ENCODE measurements at regions not wholly inside any gene's neighbourhood (a gene's known extent, or its start where the extent isn't known, plus 50 kb on each side); places are given as distances from the start of the nearest gene placed in this dataset.

GRCh38 chr9:84442712-84443111, 102.2 kb upstream of the SLC28A3 start:
- no peaks in the 10 kb centered on the region for H3K36me3 ChIP-seq (ENCODE audit: control insufficient read depth, insufficient read depth, low read length)
- DNase-seq (ENCODE audit: low read depth in 4 of 6, low spot score in 6 of 6): no peak
- no peaks in the 10 kb centered on the region for H3K4me1 ChIP-seq (ENCODE audit: control insufficient read depth, insufficient read depth, low read length)
- no peak overlapping the region for H3K4me3 ChIP-seq (ENCODE audit: low read depth, low read length)
- no peaks in the 10 kb centered on the region for H3K27me3 ChIP-seq (ENCODE audit: control insufficient read depth, insufficient read depth, low read length)
- no peak overlapping the region for H3K27ac ChIP-seq (ENCODE audit: low read depth, low read length)
- WGBS (ENCODE audit: insufficient coverage): 85% methylated on average over 5 of the region's 6 CpGs
- H3K9me3 ChIP-seq (ENCODE audit: control insufficient read depth, insufficient read depth, low read length): no peaks in the 10 kb centered on the region

GRCh38 chr9:84445737-84446136, 105.2 kb upstream of the SLC28A3 start:
- H3K36me3 ChIP-seq (ENCODE audit: control insufficient read depth, insufficient read depth, low read length): no peaks in the 10 kb centered on the region
- no peak overlapping the region for H3K27ac ChIP-seq (ENCODE audit: low read depth, low read length)
- H3K9me3 ChIP-seq (ENCODE audit: control insufficient read depth, insufficient read depth, low read length): no peaks in the 10 kb centered on the region
- no peak overlapping the region for H3K4me3 ChIP-seq (ENCODE audit: low read depth, low read length)
- no peaks in the 10 kb centered on the region for H3K4me1 ChIP-seq (ENCODE audit: control insufficient read depth, insufficient read depth, low read length)
- no peaks in the 10 kb centered on the region for H3K27me3 ChIP-seq (ENCODE audit: control insufficient read depth, insufficient read depth, low read length)
- DNase-seq (ENCODE audit: low read depth in 4 of 6, low spot score in 6 of 6): no peak
- 95% methylated on average over 4 of the region's 5 CpGs for WGBS (ENCODE audit: insufficient coverage)

GRCh38 chr9:84447305-84447704, 106.7 kb upstream of the SLC28A3 start:
- Histone ChIP-seq H3K27ac (ENCODE audit: low read depth, low read length) (no peak overlapping the region), H3K27me3 (ENCODE audit: control insufficient read depth, insufficient read depth, low read length) (no peaks in the 10 kb centered on the region), H3K4me1 (ENCODE audit: control insufficient read depth, insufficient read depth, low read length) (no peaks in the 10 kb centered on the region), H3K9me3 (ENCODE audit: control insufficient read depth, insufficient read depth, low read length) (no peaks in the 10 kb centered on the region), H3K4me3 (ENCODE audit: low read depth, low read length) (no peak overlapping the region), H3K36me3 (ENCODE audit: control insufficient read depth, insufficient read depth, low read length) (no peaks in the 10 kb centered on the region)
- DNase-seq (ENCODE audit: low read depth in 4 of 6, low spot score in 6 of 6): no peak
- no CpG with 5 or more reads among the region's 2 CpGs for WGBS (ENCODE audit: insufficient coverage)

GRCh38 chr9:84450029-84450428, 109.5 kb upstream of the SLC28A3 start:
- no peak overlapping the region for H3K27ac ChIP-seq (ENCODE audit: low read depth, low read length)
- WGBS (ENCODE audit: insufficient coverage): 66% methylated on average over 2 of the region's 5 CpGs
- DNase-seq (ENCODE audit: low read depth in 4 of 6, low spot score in 6 of 6): no peak
- no peaks in the 10 kb centered on the region for H3K36me3 ChIP-seq (ENCODE audit: control insufficient read depth, insufficient read depth, low read length)
- no peaks in the 10 kb centered on the region for H3K27me3 ChIP-seq (ENCODE audit: control insufficient read depth, insufficient read depth, low read length)
- H3K9me3 ChIP-seq (ENCODE audit: control insufficient read depth, insufficient read depth, low read length): no peaks in the 10 kb centered on the region
- no peak overlapping the region for H3K4me3 ChIP-seq (ENCODE audit: low read depth, low read length)
- H3K4me1 ChIP-seq (ENCODE audit: control insufficient read depth, insufficient read depth, low read length): no peaks in the 10 kb centered on the region

- H3K27ac ChIP-seq (ENCODE audit: low read depth, low read length): no peak overlapping the region
- DNase-seq (ENCODE audit: low read depth in 4 of 6, low spot score in 6 of 6): no peak
- 80% methylated on average over 1 of the region's 2 CpGs for WGBS (ENCODE audit: insufficient coverage)
- no peaks in the 10 kb centered on the region for H3K27me3 ChIP-seq (ENCODE audit: control insufficient read depth, insufficient read depth, low read length)
- no peak overlapping the region for H3K4me3 ChIP-seq (ENCODE audit: low read depth, low read length)
- no peaks in the 10 kb centered on the region for H3K9me3 ChIP-seq (ENCODE audit: control insufficient read depth, insufficient read depth, low read length)
- H3K36me3 ChIP-seq (ENCODE audit: control insufficient read depth, insufficient read depth, low read length): no peaks in the 10 kb centered on the region
- no peaks in the 10 kb centered on the region for H3K4me1 ChIP-seq (ENCODE audit: control insufficient read depth, insufficient read depth, low read length)
These were observed 116.0 kb upstream of the SLC28A3 start for GRCh38 chr9:84456527-84456926.

- H3K27ac ChIP-seq (ENCODE audit: low read depth, low read length): no peak overlapping the region
- no peaks in the 10 kb centered on the region for H3K36me3 ChIP-seq (ENCODE audit: control insufficient read depth, insufficient read depth, low read length)
- H3K9me3 ChIP-seq (ENCODE audit: control insufficient read depth, insufficient read depth, low read length): no peaks in the 10 kb centered on the region
- DNase-seq (ENCODE audit: low read depth in 4 of 6, low spot score in 6 of 6): no peak
- H3K27me3 ChIP-seq (ENCODE audit: control insufficient read depth, insufficient read depth, low read length): no peaks in the 10 kb centered on the region
- no peaks in the 10 kb centered on the region for H3K4me1 ChIP-seq (ENCODE audit: control insufficient read depth, insufficient read depth, low read length)
- H3K4me3 ChIP-seq (ENCODE audit: low read depth, low read length): no peak overlapping the region
These were observed 120.1 kb upstream of the SLC28A3 start for GRCh38 chr9:84460695-84461094.

- Histone ChIP-seq H3K36me3 (ENCODE audit: control insufficient read depth, insufficient read depth, low read length) (no peaks in the 10 kb centered on the region), H3K4me3 (ENCODE audit: low read depth, low read length) (no peak overlapping the region), H3K4me1 (ENCODE audit: control insufficient read depth, insufficient read depth, low read length) (no peaks in the 10 kb centered on the region), H3K27ac (ENCODE audit: low read depth, low read length) (no peak overlapping the region), H3K27me3 (ENCODE audit: control insufficient read depth, insufficient read depth, low read length) (no peaks in the 10 kb centered on the region), H3K9me3 (ENCODE audit: control insufficient read depth, insufficient read depth, low read length) (no peaks in the 10 kb centered on the region)
- WGBS (ENCODE audit: insufficient coverage): 82% methylated on average over 3 of the region's 3 CpGs
- DNase-seq (ENCODE audit: low read depth in 4 of 6, low spot score in 6 of 6): no peak
These were observed 122.7 kb upstream of the SLC28A3 start for GRCh38 chr9:84463272-84463671.

GRCh38 chr9:84466580-84467285, 126.2 kb upstream of the SLC28A3 start:
- H3K27ac ChIP-seq (ENCODE audit: low read depth, low read length): no peak overlapping the region
- H3K36me3 ChIP-seq (ENCODE audit: control insufficient read depth, insufficient read depth, low read length): no peaks in the 10 kb centered on the region
- 80% methylated on average over 1 of the region's 5 CpGs for WGBS (ENCODE audit: insufficient coverage)
- no peak overlapping the region for H3K4me3 ChIP-seq (ENCODE audit: low read depth, low read length)
- H3K4me1 ChIP-seq (ENCODE audit: control insufficient read depth, insufficient read depth, low read length): no peaks in the 10 kb centered on the region
- H3K27me3 ChIP-seq (ENCODE audit: control insufficient read depth, insufficient read depth, low read length): no peaks in the 10 kb centered on the region
- H3K9me3 ChIP-seq (ENCODE audit: control insufficient read depth, insufficient read depth, low read length): no peaks in the 10 kb centered on the region
- DNase-seq (ENCODE audit: low read depth in 4 of 6, low spot score in 6 of 6): peak in 1 of 6 donors; percentile 2

- no peak for DNase-seq (ENCODE audit: low read depth in 4 of 6, low spot score in 6 of 6)
- no peaks in the 10 kb centered on the region for H3K4me1 ChIP-seq (ENCODE audit: control insufficient read depth, insufficient read depth, low read length)
- no peaks in the 10 kb centered on the region for H3K27me3 ChIP-seq (ENCODE audit: control insufficient read depth, insufficient read depth, low read length)
- no peak overlapping the region for H3K4me3 ChIP-seq (ENCODE audit: low read depth, low read length)
- WGBS (ENCODE audit: insufficient coverage): 38% methylated on average over 1 of the region's 2 CpGs
- no peaks in the 10 kb centered on the region for H3K36me3 ChIP-seq (ENCODE audit: control insufficient read depth, insufficient read depth, low read length)
- no peak overlapping the region for H3K27ac ChIP-seq (ENCODE audit: low read depth, low read length)
- H3K9me3 ChIP-seq (ENCODE audit: control insufficient read depth, insufficient read depth, low read length): no peaks in the 10 kb centered on the region
These were observed 131.3 kb upstream of the SLC28A3 start for GRCh38 chr9:84471816-84472215.

- no peaks in the 10 kb centered on the region for H3K4me1 ChIP-seq (ENCODE audit: control insufficient read depth, insufficient read depth, low read length)
- WGBS (ENCODE audit: insufficient coverage): no CpG with 5 or more reads among the region's 3 CpGs
- DNase-seq (ENCODE audit: low read depth in 4 of 6, low spot score in 6 of 6): no peak
- no peaks in the 10 kb centered on the region for H3K36me3 ChIP-seq (ENCODE audit: control insufficient read depth, insufficient read depth, low read length)
- no peak overlapping the region for H3K27ac ChIP-seq (ENCODE audit: low read depth, low read length)
- no peaks in the 10 kb centered on the region for H3K9me3 ChIP-seq (ENCODE audit: control insufficient read depth, insufficient read depth, low read length)
- no peaks in the 10 kb centered on the region for H3K27me3 ChIP-seq (ENCODE audit: control insufficient read depth, insufficient read depth, low read length)
- no peak overlapping the region for H3K4me3 ChIP-seq (ENCODE audit: low read depth, low read length)
These were observed 138.4 kb upstream of the SLC28A3 start for GRCh38 chr9:84478996-84479395.
